ENCODE measurements at regions not wholly inside any gene's neighbourhood (a gene's known extent, or its start where the extent isn't known, plus 50 kb on each side); places are given as distances from the start of the nearest gene placed in this dataset.

DNA sequence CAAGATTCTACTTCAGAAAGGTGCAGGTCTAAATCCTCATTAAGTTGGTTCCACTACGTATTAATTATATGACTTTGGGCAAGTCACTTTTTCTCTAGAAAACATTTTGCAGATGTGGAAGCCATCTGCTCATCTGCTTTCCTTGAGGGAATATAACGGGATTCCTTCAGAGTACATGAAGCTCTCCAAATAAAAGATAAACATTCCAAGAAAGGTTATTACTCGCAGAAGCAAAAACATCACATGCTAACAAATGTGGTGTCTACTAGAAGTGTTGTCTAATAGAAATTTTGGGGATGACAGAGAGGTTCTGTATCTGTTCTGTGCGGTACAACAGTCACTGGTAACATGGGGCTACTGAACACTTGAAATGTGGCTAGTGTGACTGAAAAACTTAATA, 60.2 kb downstream of the NIBAN1 start:
- TF ChIP-seq CTCF (IDR thresholded peaks at IDR 0.05; ENCODE audit: low read depth, low read length, poor library complexity, severe bottlenecking) (no peak), EZH2phosphoT487 (IDR thresholded peaks at IDR 0.05; ENCODE audit: borderline replicate concordance, low read length) (no peak)

Data from DOHH2 (cell line).